CD4-positive, alpha-beta T cell treated with Interferon alpha-2 for 1 hour (primary cell): ENCODE measurements at regions not wholly inside any gene's neighbourhood (a gene's known extent, or its start where the extent isn't known, plus 50 kb on each side); places are given as distances from the start of the nearest gene placed in this dataset.
"Not testable (repeated sequence)": the region's sequence is repeated elsewhere in the genome, so short reads cannot be mapped to it uniquely, and the experiment has no call there.

ENCODE experiments used
- DNase-seq, 2 donors: peaks; one replicate each; pipeline ENCODE4 v3.0.0-alpha.2; 2020 to 2022

GRCh38 chr5:109630093-109630492 lies 59.6 kb upstream of the MAN2A1 start:
- no peak for DNase-seq

DNA sequence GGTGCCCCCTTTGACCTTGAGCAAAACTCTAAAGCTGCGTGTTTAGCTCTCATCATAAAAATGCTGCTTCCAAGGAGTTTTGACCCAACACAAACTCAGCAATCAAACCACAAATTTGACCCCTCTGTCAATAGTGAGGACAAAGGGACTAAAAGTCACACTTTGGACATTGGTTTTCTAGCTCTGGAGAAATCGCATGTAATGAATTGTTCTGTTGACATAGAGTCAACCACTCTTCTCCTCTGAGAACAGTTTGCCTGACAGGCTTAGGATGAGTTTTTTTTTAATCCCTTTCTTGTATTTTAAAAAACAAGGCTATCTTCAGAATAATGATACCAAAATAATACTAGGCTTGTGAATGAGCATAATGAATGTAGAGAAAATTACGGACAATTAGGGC lies 61.1 kb upstream of the MAN2A1 start:
- no peak for DNase-seq

GRCh38 chr5:109621266-109621665 lies 68.5 kb upstream of the MAN2A1 start:
- not testable (repeated sequence) for DNase-seq

DNA sequence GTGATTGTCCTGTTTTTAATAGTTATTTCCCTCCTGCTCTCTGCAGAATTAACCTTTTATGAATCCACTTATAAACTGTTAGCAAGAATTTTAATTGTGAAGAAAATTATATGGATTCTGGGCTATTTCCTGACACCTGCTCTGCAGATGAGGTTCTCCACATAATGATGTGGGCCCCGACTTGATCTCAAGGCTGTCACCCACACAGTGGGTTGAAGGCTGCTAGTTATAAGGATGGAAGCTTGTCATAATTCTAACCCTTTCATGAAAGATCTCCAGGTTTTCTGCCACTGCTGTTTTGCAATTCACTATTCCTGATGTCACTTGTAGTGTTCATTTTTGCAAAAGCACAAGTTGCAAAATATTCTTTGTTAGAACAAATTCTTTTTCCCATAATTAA lies 69.1 kb upstream of the MAN2A1 start:
- DNase-seq, result no peak

DNA sequence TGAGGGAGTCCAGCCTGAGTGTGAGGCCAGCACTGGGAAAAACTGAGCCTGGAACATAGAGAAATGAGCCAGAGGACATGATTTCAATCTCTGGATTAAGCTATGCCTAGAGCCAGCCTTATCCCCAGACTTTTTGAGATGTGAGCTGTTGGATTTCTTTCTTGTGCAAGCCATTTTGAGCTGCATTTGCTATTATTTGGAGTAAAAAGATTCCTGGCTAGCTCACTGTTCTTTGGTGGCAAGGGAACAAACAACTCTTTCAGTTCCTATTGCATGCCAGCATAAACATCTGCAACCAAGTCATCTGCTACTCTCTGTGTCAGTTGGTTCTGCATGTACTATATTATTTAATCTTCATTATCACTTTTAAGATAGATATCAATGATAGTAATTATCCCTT lies 70.1 kb upstream of the MAN2A1 start:
- no peak for DNase-seq

DNA sequence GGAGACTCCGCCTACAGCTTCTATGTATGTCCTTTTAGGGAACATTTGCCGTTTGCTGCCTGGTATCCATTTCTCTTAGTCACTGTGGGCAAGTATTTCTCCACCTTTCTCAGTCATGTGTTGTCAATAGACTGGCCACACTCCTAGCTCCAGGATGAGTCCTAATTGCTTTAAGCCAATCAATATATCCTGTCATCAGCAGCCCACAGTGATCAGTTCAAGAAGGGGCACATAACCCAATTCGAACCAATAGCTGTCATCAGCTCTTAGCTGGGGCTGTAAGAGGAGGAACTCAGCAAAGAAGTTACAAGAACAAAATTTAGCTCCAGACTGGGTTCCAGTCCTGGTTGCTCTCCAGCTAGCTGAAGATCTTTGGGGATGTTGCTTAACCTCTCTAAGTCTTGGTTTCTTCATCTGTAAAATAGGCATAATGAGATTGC lies 70.7 kb upstream of the MAN2A1 start:
- DNase-seq, result peak in 1 of 2 donors; percentile 1

- DNase-seq, result no peak
Measured at GRCh38 chr5:109614981-109615380, 74.7 kb upstream of the MAN2A1 start.

DNA sequence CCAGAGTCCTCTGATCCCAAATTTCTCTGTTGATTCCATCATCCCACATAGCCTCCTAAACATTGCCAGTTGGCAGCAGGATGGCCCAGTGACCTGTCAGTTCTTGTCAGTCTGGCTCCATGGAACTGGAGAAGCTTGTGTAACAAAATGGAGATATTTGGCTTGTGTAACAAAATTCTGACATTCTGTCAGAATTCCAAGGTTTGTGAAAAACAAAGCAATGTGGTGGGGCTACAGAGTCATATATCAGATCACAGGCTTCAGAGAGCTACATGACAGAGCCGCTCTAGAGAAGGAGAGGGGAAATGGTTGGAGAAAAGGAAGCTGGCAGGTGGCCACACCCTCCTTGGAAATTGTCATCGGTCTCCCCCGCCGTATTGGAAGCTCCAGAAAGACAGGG lies 75.4 kb upstream of the MAN2A1 start:
- no peak for DNase-seq

- DNase-seq, result no peak
Measured at GRCh38 chr5:109612278-109612905, 77.3 kb upstream of the MAN2A1 start.

DNA sequence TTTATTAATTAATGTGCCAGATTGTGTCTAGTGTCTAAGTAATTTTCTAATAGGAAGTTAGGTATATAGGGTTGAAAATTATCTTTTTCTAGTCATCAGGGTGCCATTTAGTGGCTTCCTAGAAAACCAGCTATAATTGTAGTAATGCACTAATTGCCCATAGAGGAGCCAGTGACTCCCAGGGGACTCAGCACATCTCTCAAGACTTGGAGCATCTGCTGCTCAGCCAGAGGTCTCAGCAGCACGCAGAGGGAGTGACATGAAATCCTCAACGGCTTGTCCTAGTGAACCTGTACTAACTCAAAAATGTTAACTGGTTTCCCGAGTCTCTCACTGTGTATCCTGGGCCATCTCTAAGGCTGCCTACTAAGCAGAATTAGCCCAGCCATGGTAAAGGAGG lies 78.2 kb upstream of the MAN2A1 start:
- no peak for DNase-seq

- no peak for DNase-seq
Measured at GRCh38 chr5:109611061-109611460, 78.7 kb upstream of the MAN2A1 start.

DNA sequence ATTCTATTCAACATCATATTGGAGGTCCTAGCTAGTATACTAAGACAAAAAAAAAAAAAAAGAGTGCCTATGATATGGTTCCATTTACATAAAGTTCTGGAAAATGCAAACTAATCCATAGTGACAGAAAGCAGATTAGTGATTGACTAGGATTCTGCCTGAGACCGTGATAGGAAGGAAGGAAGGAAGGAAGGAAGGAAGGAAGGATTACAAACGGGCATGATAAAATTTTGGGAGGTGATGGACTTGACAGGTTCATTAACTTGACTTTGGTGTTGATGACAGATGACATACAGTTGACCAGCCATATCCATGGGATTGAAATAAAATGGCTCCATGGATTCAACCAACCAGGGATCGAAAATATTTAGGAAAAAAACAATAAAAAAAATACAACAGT lies 79.1 kb upstream of the MAN2A1 start:
- no peak for DNase-seq

- no peak for DNase-seq
Measured at GRCh38 chr5:109605207-109605730, 84.5 kb upstream of the MAN2A1 start.

DNA sequence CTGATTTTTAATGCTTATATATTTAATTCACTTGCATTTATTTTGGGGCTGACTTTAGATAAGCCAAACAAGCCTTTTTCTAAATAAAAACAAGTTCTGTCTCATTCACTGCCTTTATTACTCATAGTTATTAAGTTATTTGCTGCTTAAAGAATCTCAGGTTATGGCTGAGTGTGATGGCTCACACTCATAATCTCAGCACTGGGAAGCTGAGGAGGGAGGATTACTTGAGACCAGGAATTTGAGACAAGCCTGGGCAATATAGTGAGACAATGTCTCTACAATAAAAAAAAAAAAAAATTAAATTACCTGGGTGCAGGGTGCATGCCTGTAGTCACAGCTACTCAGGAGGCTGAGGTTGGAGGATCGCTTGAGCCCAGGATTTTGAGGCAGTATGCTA lies 85.0 kb upstream of the MAN2A1 start:
- no peak for DNase-seq

GRCh38 chr5:109601736-109602135 lies 88.0 kb upstream of the MAN2A1 start:
- no peak for DNase-seq

DNA sequence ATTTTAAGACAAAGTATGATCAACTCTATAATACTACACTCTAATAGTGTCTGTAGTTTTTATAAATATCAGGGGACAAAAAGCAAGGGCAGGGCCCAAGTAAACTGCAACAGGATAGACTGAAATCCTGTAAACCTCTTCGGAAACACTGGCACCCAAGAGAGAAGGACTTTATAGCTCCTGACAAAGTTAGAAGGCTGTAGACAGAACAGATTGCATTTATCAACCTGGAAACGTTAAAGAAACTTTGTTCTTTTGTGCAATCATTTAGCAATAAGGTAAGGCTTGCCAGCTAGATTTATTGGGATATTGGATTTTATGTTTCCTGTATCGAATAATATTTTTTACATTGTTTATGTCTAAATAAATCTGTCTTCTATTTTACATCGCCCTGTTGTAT lies 91.8 kb upstream of the MAN2A1 start:
- no peak for DNase-seq

DNA sequence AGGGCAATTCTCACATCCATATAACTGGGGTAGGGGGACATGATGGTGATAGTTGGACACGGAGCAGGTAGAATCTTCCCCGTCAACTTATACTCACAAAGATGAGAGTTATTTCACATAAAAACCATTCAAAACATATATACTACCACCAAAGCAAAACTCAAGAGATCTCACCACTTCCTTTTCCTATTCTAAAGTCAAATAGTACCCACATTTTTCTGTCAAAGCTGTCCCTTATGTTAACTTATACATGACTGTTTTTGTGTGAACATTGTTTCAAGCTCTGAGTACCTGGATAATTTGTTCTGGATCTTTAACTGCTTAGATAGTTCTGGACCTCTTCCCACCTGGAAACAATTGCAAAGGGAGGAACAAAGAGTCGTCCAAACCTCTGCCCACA lies 95.5 kb upstream of the MAN2A1 start:
- no peak for DNase-seq

DNA sequence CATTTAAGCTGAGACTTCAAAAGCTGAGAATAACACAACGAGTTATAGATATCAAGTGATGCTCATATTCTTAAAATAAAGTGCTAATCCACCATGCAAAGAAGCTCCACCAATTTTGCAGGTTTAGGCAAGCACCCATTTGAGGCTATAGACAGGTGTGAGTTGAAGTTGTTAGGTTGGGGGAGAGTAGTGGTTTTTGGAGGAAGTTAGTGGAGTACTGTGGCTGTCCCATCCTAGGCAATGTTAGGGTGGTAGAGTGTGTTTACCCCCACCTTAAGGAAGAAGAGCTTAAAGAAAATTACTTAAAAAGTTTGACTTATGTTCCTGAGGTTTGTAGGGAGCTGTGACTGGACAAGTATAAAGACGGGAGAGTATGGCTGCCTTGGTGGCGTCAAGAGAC lies 98.9 kb upstream of the MAN2A1 start:
- no peak for DNase-seq

- peak in 1 of 2 donors; percentile 34 for DNase-seq
Measured at GRCh38 chr5:109589986-109590385, 99.7 kb upstream of the MAN2A1 start.

- no peak for DNase-seq
Measured at GRCh38 chr5:109589239-109589638, 100.5 kb upstream of the MAN2A1 start.

DNA sequence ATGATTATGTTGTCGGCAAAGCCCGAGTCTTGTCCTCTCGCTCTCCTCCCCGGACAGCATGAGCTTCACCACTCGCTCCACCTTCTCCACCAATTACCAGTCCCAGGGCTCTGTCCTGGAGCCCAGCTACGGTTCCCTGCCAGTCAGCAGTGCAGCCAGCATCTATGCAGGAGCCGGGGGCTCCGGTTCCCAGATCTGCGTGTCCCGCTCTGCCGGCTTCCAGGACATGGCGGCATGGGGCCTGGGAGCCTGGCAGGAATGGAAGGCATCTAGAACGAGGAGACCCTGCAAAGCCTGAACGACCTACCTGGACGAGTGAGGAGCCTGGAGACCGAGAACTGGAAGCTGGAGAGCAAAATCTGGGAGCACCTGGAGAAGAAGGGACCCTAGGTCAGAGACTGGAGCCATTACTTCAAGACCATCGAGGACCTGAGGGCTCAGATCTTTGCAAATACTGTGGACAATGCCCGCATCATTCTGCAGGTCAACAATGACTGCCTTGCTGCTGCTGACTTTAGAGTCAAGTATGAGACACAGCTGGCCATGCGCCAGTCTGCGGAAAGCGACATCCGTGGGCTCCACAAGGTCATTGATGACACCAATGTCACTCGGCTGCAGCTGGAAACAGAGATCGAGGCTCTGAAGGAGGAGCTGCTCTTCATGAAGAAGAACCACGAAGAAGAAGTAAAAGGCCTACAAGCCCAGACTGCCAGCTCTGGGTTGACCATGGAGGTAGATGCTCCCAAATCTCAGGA lies 101.3 kb upstream of the MAN2A1 start:
- DNase-seq, result no peak

- no peak for DNase-seq
Measured at GRCh38 chr5:109584986-109585599, 104.6 kb upstream of the MAN2A1 start.

- no peak for DNase-seq
Measured at GRCh38 chr5:109580225-109580624, 109.5 kb upstream of the MAN2A1 start.

GRCh38 chr5:109575506-109575905 lies 114.2 kb upstream of the MAN2A1 start:
- DNase-seq, result no peak
